Tibial artery (tissue), 4 donors: ENCODE measurements at regions not wholly inside any gene's neighbourhood (a gene's known extent, or its start where the extent isn't known, plus 50 kb on each side); places are given as distances from the start of the nearest gene placed in this dataset.

Source experiments
- DNase-seq, 2 donors: peaks; one replicate each; pipeline ENCODE4 v3.0.0-alpha.2; 2019
- H3K27ac ChIP-seq, 2 donors: fragments of 200-600 bp; sonication (generic) in 1 of 2; 1 replicate in 1 of 2; 2 replicates in 1 of 2; pipeline ENCODE4 v1.5.1; 2018 to 2019; ENCODE audit warnings: mild to moderate bottlenecking in 1 of 2
- H3K27me3 ChIP-seq, 2 donors: fragments of 200-600 bp; sonication (generic) in 1 of 2; one replicate each; pipeline versions ENCODE4 v1.5.1 to v1.6.0; 2016 to 2019
- H3K36me3 ChIP-seq, 3 donors: fragments of 200-600 bp; sonication (generic) in 2 of 3; one replicate each; pipeline ENCODE4 v1.5.1; 2016 to 2019; ENCODE audit warnings: mild to moderate bottlenecking in 2 of 3
- H3K4me1 ChIP-seq, 4 donors: fragments of 200-600 bp; sonication (generic) in 2 of 4; 1 replicate in 3 of 4; 2 replicates in 1 of 4; pipeline ENCODE4 v1.5.1; 2016 to 2019
- H3K4me3 ChIP-seq, 2 donors: fragments of 200-600 bp; sonication (generic) in 1 of 2; 1 replicate in 1 of 2; 2 replicates in 1 of 2; pipeline ENCODE4 v1.5.1; 2018 to 2019; ENCODE audit warnings: mild to moderate bottlenecking in 2 of 2
- H3K9me3 ChIP-seq, 3 donors: fragments of 200-600 bp; sonication (generic) in 1 of 3; one replicate each; pipeline ENCODE4 v1.5.1; 2016 to 2019
- CTCF ChIP-seq, 2 experiments: fragments of 200-600 bp in 1 of 2; fragments of 450-650 bp in 1 of 2; IDR thresholded peaks; one replicate each; pipeline ENCODE4 v1.5.1; 2017 to 2019; ENCODE audit warnings: antibody characterized with exemption in 2 of 2, mild to moderate bottlenecking in 1 of 2, moderate library complexity in 1 of 2
- intact Hi-C: fragments of 100-400 bp; cut with DNase I; formaldehyde crosslinking; loops from one replicate; pipeline ENCODE4 v1.15.0; 2023; ENCODE audit warnings: low total_unique reads

- Histone ChIP-seq H3K27ac (no peak overlapping the region), H3K27me3 (no peaks in the 10 kb centered on the region), H3K4me3 (no peak overlapping the region), H3K4me1 (peaks cover 0 to 42% (median 18%) of the 10 kb centered on the region in 4 donors), H3K9me3 (no peaks in the 10 kb centered on the region), H3K36me3 (no peaks in the 10 kb centered on the region)
- intact Hi-C loops = no loop called here
- DNase-seq = no peak
- TF ChIP-seq CTCF (IDR thresholded peaks at IDR 0.05) = no peak
Measured at GRCh38 chr2:43052944-43053306, 173.5 kb downstream of the ZFP36L2 start.

- no peaks in the 10 kb centered on the region for H3K9me3 ChIP-seq
- no peak overlapping the region for H3K4me3 ChIP-seq
- intact Hi-C loops = no loop called here
- H3K27ac ChIP-seq = no peak overlapping the region
- DNase-seq = peak in 1 of 2 donors; percentile 3
- TF ChIP-seq CTCF (IDR thresholded peaks at IDR 0.05) = no peak
- H3K4me1 ChIP-seq = peaks cover 0 to 42% (median 16%) of the 10 kb centered on the region in 4 donors
- no peaks in the 10 kb centered on the region for H3K36me3 ChIP-seq
- no peaks in the 10 kb centered on the region for H3K27me3 ChIP-seq
Measured at GRCh38 chr2:43052204-43052943, 174.0 kb downstream of the ZFP36L2 start.

- peak in 1 of 2 donors; percentile 29 for DNase-seq
- Histone ChIP-seq H3K27me3 (no peaks in the 10 kb centered on the region), H3K4me1 (peaks cover 0 to 42% (median 16%) of the 10 kb centered on the region in 4 donors), H3K36me3 (no peaks in the 10 kb centered on the region), H3K27ac (no peak overlapping the region), H3K9me3 (no peaks in the 10 kb centered on the region), H3K4me3 (no peak overlapping the region)
- no peak for TF ChIP-seq CTCF (IDR thresholded peaks at IDR 0.05)
- intact Hi-C loops = loop anchor here (1.0 kb wide), 1 partner anchor 21 kb away; no protein-coding TSS in a partner anchor
Measured at GRCh38 chr2:43051338-43051737, 175.1 kb downstream of the ZFP36L2 start.

- no peaks in the 10 kb centered on the region for H3K9me3 ChIP-seq
- H3K36me3 ChIP-seq = no peaks in the 10 kb centered on the region
- H3K27me3 ChIP-seq = no peaks in the 10 kb centered on the region
- no peak overlapping the region for H3K27ac ChIP-seq
- TF ChIP-seq CTCF (IDR thresholded peaks at IDR 0.05) = no peak
- DNase-seq = peak in 1 of 2 donors; percentile 45
- intact Hi-C loops = loop anchor here (1.0 kb wide), 1 partner anchor 21 kb away; no protein-coding TSS in a partner anchor
- H3K4me3 ChIP-seq = no peak overlapping the region
- H3K4me1 ChIP-seq = peaks cover 0 to 42% (median 17%) of the 10 kb centered on the region in 4 donors
Measured at GRCh38 chr2:43050866-43051265, 175.5 kb downstream of the ZFP36L2 start.

- peak in 1 of 2 donors; percentile 46 for DNase-seq
- Histone ChIP-seq H3K27me3 (no peaks in the 10 kb centered on the region), H3K4me3 (no peak overlapping the region), H3K27ac (no peak overlapping the region), H3K36me3 (no peaks in the 10 kb centered on the region), H3K9me3 (no peaks in the 10 kb centered on the region), H3K4me1 (peaks cover 0 to 42% (median 17%) of the 10 kb centered on the region in 4 donors)
- TF ChIP-seq CTCF (IDR thresholded peaks at IDR 0.05) = no peak
- intact Hi-C loops = no loop called here
Measured at GRCh38 chr2:43049836-43050801, 176.3 kb downstream of the ZFP36L2 start.
